Osteoblast (primary cell): ENCODE measurements at regions not wholly inside any gene's neighbourhood (a gene's known extent, or its start where the extent isn't known, plus 50 kb on each side); places are given as distances from the start of the nearest gene placed in this dataset.

Experiments
- DNase-seq: peaks from one replicate; pipeline ENCODE4 v3.0.0; 2011; ENCODE audit warnings: low spot score, mixed read lengths; ENCODE audit not compliant: insufficient read length; ENCODE audit errors: missing footprints
- H2AFZ ChIP-seq: 2 replicates; pipeline ENCODE4 v1.6.0; 2011; ENCODE audit warnings: mild to moderate bottlenecking, low read length
- H3K27ac ChIP-seq: 2 replicates; pipeline ENCODE4 v1.5.1; 2011; ENCODE audit warnings: mild to moderate bottlenecking, low read depth, low read length, moderate library complexity
- H3K27me3 ChIP-seq: 2 replicates; pipeline ENCODE4 v1.6.0; 2012; ENCODE audit warnings: mild to moderate bottlenecking, control low read depth, inconsistent platforms, low read length, moderate library complexity; ENCODE audit not compliant: insufficient read depth
- H3K36me3 ChIP-seq: 2 replicates; pipeline ENCODE4 v1.5.1; 2011; ENCODE audit warnings: mild to moderate bottlenecking, low read length, control low read depth, moderate library complexity; ENCODE audit not compliant: insufficient read depth
- H3K4me1 ChIP-seq: 2 replicates; pipeline ENCODE4 v1.5.1; 2011; ENCODE audit warnings: mild to moderate bottlenecking, low read length, control low read depth, moderate library complexity; ENCODE audit not compliant: insufficient read depth
- H3K4me2 ChIP-seq: 2 replicates; pipeline ENCODE4 v1.6.0; 2011; ENCODE audit warnings: mild to moderate bottlenecking, low read length; ENCODE audit not compliant: insufficient read depth
- H3K4me3 ChIP-seq: fragments of 200-600 bp; sonication (generic); 3 replicates; pipeline ENCODE4 v1.5.1; 2012; ENCODE audit warnings: mild to moderate bottlenecking, low read length, inconsistent platforms; ENCODE audit not compliant: insufficient read depth
- H3K79me2 ChIP-seq: 2 replicates; pipeline ENCODE4 v1.6.0; 2012; ENCODE audit warnings: mild to moderate bottlenecking, low read length, control low read depth, inconsistent platforms; ENCODE audit not compliant: insufficient read depth
- H3K9me3 ChIP-seq: 2 replicates; pipeline ENCODE4 v1.5.1; 2011; ENCODE audit warnings: low read depth, low read length, control low read depth
- H4K20me1 ChIP-seq: 2 replicates; pipeline ENCODE4 v1.6.0; 2012; ENCODE audit warnings: mild to moderate bottlenecking, low read length, control low read depth; ENCODE audit not compliant: insufficient read depth
- TF ChIP-seq, protein P1 (sequence below): IDR thresholded peaks from 2 replicates; pipeline ENCODE4 v1.5.1; 2011; ENCODE audit warnings: mild to moderate bottlenecking, low read depth, low read length, moderate library complexity; ENCODE audit errors: extremely low read depth

DNA sequence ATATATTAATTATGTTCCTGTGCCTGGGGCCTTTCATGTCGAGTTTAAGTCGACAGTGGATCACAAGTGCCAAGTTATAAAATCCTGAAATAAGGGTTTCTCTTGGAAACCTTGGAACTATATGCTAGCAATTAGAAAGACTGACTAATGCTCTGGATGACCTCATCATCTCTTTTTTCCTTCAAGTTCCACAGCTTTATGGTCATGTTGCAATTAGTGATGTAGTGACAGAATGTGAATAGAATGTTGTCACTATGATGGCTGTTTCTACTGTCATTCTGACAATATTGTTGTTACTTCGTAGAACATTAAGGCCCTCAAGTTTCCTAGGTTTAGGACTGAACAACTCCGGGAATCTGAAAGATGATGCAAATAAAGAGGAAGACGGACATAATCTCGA is 368.0 kb upstream of the SEMA6A start:
- H3K9me3 ChIP-seq, result peaks cover 5% of the 10 kb centered on the region
- H3K36me3 ChIP-seq, result no peaks in the 10 kb centered on the region
- H3K79me2 ChIP-seq, result no peaks in the 10 kb centered on the region
- no peak overlapping the region for H3K27ac ChIP-seq
- no peak for DNase-seq
- TF ChIP-seq, protein P1, sequence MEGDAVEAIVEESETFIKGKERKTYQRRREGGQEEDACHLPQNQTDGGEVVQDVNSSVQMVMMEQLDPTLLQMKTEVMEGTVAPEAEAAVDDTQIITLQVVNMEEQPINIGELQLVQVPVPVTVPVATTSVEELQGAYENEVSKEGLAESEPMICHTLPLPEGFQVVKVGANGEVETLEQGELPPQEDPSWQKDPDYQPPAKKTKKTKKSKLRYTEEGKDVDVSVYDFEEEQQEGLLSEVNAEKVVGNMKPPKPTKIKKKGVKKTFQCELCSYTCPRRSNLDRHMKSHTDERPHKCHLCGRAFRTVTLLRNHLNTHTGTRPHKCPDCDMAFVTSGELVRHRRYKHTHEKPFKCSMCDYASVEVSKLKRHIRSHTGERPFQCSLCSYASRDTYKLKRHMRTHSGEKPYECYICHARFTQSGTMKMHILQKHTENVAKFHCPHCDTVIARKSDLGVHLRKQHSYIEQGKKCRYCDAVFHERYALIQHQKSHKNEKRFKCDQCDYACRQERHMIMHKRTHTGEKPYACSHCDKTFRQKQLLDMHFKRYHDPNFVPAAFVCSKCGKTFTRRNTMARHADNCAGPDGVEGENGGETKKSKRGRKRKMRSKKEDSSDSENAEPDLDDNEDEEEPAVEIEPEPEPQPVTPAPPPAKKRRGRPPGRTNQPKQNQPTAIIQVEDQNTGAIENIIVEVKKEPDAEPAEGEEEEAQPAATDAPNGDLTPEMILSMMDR, result no peak
- no peaks in the 10 kb centered on the region for H3K27me3 ChIP-seq
- no peaks in the 10 kb centered on the region for H4K20me1 ChIP-seq
- H3K4me2 ChIP-seq, result no peak overlapping the region
- H3K4me3 ChIP-seq, result no peak overlapping the region
- no peaks in the 10 kb centered on the region for H3K4me1 ChIP-seq
- H2AFZ ChIP-seq, result no peak overlapping the region

DNA sequence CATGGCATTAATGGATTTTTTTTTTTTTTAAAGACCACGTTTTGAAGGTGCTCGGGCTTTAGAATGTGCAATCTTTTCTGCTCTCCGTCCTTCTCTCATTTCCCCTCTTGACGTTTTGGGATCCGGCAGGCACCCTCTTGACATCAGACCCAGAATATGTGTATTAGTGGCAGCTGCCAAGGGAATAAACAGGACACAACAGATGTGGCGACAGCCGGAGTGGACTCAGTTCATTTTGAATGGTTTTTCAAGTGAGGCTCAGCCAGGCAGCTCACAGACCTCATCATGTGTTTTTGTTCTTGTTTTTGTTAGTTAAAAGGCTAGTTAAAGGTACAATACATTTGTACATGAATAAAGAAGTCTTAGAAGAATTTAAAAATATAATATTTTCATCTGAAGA is 365.0 kb upstream of the SEMA6A start:
- no peak overlapping the region for H2AFZ ChIP-seq
- H3K4me3 ChIP-seq, result no peak overlapping the region
- no peaks in the 10 kb centered on the region for H3K79me2 ChIP-seq
- H3K9me3 ChIP-seq, result peaks cover 5% of the 10 kb centered on the region
- H3K27me3 ChIP-seq, result no peaks in the 10 kb centered on the region
- H3K36me3 ChIP-seq, result no peaks in the 10 kb centered on the region
- no peak overlapping the region for H3K27ac ChIP-seq
- TF ChIP-seq, protein P1, result no peak
- H3K4me2 ChIP-seq, result no peak overlapping the region
- no peaks in the 10 kb centered on the region for H4K20me1 ChIP-seq
- no peak for DNase-seq
- H3K4me1 ChIP-seq, result no peaks in the 10 kb centered on the region

DNA sequence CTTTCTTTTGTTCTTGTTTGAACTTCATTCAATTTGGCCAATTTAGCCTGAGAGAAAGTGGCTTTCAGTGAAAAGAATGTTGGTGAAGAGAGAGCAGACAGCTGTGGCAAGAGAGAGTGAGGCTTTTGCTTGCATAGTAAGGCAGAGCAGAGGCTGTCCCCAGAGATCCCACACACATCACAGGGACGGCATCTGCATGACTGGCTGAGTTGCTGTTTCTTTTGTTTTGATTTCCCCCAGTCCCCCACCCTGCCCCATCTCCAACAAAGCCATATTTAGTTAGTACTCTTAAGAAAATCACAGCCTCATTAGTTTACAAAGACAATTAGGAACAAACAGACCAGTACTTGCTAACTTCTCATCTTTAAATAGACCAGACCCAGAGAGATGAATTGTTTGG is 363.9 kb upstream of the SEMA6A start:
- no peaks in the 10 kb centered on the region for H3K4me1 ChIP-seq
- H4K20me1 ChIP-seq, result no peaks in the 10 kb centered on the region
- H2AFZ ChIP-seq, result no peak overlapping the region
- H3K27me3 ChIP-seq, result no peaks in the 10 kb centered on the region
- no peak overlapping the region for H3K27ac ChIP-seq
- no peak for DNase-seq
- no peak overlapping the region for H3K4me2 ChIP-seq
- H3K36me3 ChIP-seq, result no peaks in the 10 kb centered on the region
- H3K4me3 ChIP-seq, result no peak overlapping the region
- TF ChIP-seq, protein P1, result no peak
- peaks cover 3% of the 10 kb centered on the region for H3K9me3 ChIP-seq
- no peaks in the 10 kb centered on the region for H3K79me2 ChIP-seq

DNA sequence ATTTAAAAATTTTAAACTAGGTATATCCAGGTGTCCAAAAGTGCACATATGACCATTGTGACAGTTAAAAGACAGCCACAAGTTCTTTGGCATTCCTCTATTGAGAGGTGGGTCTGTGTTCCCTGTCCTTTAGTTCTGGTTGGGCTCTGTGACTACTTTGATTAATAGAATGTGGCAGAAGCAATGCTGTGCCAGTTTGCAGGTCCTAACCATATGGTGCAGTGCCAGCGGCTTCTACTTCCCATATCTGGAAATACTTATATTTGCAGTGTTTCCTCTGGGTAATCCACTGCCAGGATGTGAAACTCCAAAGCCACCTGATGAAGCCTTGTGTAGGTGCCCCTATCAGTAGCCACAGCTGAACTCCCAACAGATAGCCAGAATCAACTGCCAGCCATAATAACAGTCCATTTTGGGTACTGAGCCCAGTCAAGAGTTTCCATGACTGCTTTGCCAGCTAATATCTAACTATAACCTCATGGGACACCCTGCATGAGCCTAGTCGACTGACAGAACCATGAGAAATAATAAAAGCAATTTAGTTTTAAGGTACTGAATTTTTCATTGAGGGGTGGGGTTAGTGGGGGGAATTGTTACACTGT is 361.0 kb upstream of the SEMA6A start:
- no peak for DNase-seq
- H3K79me2 ChIP-seq, result no peaks in the 10 kb centered on the region
- H2AFZ ChIP-seq, result no peak overlapping the region
- H3K27ac ChIP-seq, result no peak overlapping the region
- H3K27me3 ChIP-seq, result no peaks in the 10 kb centered on the region
- no peak overlapping the region for H3K4me3 ChIP-seq
- H3K4me2 ChIP-seq, result no peak overlapping the region
- H3K36me3 ChIP-seq, result no peaks in the 10 kb centered on the region
- H3K4me1 ChIP-seq, result no peaks in the 10 kb centered on the region
- TF ChIP-seq, protein P1, result no peak
- no peaks in the 10 kb centered on the region for H4K20me1 ChIP-seq
- H3K9me3 ChIP-seq, result no peaks in the 10 kb centered on the region
